ENCODE measurements at regions not wholly inside any gene's neighbourhood (a gene's known extent, or its start where the extent isn't known, plus 50 kb on each side); places are given as distances from the start of the nearest gene placed in this dataset.
"Not testable (repeated sequence)": the region's sequence is repeated elsewhere in the genome, so short reads cannot be mapped to it uniquely, and the experiment has no call there.

- not testable (repeated sequence) for TF ChIP-seq POLR2A (IDR thresholded peaks at IDR 0.05); CTCF (IDR thresholded peaks at IDR 0.05 in 8 of 11, conservative IDR thresholded peaks at IDR 0.05 in 3 of 11)
Measured at GRCh38 chr1:55430206-55430605, 215.0 kb upstream of the USP24 start.
